ENCODE measurements at regions not wholly inside any gene's neighbourhood (a gene's known extent, or its start where the extent isn't known, plus 50 kb on each side); places are given as distances from the start of the nearest gene placed in this dataset.

DNA sequence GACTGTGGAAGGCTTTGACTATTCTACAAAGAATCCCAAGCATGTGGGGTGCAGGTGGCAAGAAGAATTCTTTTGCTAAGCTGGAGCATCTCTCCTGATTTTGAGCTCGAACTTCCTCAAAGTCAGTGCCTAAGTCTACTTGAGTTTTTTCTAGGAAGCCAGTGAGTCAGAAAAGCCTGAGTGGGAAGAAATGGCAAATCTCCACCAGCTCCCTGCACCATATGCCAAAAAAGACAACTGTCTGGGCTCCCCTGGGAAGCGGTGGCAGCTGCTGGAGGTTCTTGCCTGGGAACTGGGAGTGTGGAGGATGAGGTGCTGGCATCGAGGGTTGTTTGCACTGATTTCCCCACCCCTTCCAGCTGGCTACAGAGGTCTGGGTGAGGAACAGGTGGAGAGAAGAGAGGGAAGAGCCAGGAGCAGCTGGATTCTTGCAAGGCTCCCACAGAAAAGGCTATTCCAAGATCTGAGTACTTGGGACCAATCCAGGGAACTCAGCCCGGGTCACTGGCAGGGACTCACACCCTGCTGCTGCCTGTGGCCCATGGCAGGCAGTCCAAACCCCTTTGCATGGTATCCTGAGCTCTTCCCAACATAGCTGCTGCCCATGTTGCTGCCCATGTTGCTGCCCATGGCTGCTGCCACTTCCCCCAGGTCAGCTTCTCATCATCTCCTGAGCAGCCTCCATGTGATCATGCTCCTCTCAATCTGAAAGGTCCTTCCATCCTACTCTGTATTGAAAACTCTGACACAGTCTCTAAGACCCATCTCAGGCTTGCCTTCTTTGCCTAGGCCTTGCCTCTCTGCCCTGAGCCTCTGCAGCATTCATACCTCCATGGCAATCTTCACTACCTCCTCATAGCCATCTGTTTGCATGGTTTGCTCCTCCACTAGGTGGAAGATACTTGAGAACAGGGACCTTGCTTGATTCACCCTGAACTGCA lies 128.3 kb upstream of the SPATS2L start:
- no peak for TF ChIP-seq CTCF (IDR thresholded peaks at IDR 0.05; ENCODE audit: low read length)
- no peak for TF ChIP-seq EZH2 (optimal IDR thresholded peaks at IDR 0.05; ENCODE audit: low read depth, low read length)
- TF ChIP-seq EZH2phosphoT487 (IDR thresholded peaks at IDR 0.05; ENCODE audit: low read length) = no peak
